GM21825 (cell line): ENCODE measurements at regions not wholly inside any gene's neighbourhood (a gene's known extent, or its start where the extent isn't known, plus 50 kb on each side); places are given as distances from the start of the nearest gene placed in this dataset.
"Not testable (repeated sequence)": the region's sequence is repeated elsewhere in the genome, so short reads cannot be mapped to it uniquely, and the experiment has no call there.

ENCODE experiments used
- ATAC-seq: cut with Tn5 transposase; IDR thresholded peaks from one replicate; pipeline ENCODE4 v1.9.1; 2021; ENCODE audit warnings: mild to moderate bottlenecking, moderate library complexity; ENCODE audit not compliant: unreplicated experiment

DNA sequence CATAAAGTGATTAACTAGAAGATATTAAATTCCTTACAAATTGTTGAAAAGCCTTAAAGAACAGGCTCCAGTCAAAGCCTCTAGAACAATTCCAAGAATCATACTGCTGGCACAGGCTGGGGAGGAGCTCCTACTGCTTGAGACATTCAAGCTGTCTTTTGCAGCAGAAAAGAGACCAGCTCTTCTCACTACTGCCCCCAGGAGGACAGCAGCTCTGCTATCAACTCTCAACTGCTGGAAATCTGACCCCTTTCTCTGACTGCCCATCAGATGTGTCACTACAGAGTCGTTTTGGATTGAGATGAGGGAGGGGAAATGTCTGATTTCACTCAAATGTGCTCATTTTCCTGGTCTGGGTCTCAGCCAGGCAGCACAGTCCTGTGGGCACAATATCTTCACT, 421.0 kb downstream of the RPIA start:
- not testable (repeated sequence) for ATAC-seq

DNA sequence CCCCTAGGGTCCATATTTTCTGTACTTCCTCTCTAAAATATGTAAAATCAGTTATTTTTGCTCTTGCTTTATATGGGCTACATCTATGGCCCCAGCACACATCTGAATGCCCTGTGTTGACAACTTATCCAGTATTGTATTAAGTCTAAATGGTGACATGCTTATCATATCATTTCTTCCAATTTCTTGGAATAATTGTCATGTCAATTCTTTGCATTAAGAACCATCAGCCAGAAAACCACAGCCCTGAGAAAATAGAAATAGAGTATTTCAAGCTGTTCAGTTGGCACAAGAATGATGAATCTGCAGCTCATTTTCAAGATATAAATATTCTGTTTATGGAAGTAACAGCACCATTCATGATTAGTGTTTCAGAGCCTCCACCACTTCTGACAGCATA, 421.8 kb downstream of the RPIA start:
- not testable (repeated sequence) for ATAC-seq

DNA sequence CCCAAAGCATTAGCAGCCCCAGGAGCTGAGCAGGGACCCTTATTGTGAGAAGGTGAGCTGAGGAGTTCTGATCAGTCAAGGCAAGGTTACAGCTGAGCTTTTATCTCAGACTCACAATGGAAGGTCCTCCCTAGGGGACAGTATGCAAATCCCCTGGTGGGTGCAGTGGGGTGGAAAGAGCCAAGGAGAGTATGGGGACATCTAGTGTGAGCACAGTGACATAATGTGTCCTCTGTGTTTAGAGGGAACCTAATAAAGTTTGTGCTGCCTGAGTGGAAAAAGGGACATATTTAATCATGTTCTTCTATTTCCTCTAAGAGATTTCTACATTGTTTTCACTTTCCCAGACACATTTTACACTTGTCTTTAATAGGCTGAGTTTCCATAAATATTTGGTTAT, 438.0 kb downstream of the RPIA start:
- ATAC-seq = not testable (repeated sequence)

DNA sequence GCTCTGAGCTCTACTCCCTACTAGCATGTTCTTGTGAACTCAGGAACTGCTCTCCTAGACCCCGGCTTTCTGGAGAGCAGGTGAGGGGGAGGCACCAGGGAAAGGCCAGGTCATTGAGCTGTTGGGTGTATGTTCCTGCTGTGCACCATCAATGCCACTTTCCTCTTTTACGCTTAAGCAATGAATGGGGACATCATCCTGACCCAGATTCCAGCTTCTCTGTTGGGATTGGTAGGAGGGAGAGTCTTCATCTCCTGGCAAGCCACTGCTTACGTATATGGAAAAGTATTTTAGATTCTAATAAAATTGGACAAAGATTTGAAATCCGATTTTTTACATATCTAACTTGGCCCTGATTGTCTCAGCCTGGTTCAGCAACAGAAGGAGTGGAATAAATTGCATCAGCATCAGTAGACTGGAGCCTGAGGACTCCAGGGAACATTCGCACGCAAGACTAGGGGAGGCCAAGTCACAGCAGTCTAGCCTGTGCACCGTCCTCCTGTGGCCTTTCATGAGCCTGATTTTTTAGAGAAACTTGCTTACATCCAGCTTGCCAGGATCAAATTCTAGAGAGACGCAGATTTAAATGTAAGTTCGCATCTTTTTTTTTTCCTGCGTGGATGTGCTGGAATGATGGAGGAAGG, 439.3 kb downstream of the RPIA start:
- ATAC-seq = not testable (repeated sequence)

DNA sequence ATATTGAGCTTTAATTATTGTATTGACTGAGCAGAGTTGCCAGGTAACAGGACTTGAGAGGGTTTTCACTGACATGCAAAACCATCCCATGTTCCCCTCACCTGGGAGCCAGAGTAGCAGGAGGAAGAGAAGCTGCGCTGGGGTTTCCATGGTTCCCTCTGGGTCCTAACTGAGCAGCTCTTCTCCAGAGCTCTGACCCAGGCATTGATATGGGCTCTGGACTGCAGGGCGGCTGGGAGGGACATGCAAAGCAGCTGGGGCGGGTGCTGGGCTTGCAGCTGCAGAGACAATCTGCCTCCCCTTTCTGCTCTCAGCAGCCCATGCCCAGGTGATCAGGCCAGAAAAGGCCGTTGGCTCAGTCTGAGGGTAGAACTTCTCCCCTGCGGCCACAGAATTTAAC, 451.5 kb downstream of the RPIA start:
- ATAC-seq = not testable (repeated sequence)

DNA sequence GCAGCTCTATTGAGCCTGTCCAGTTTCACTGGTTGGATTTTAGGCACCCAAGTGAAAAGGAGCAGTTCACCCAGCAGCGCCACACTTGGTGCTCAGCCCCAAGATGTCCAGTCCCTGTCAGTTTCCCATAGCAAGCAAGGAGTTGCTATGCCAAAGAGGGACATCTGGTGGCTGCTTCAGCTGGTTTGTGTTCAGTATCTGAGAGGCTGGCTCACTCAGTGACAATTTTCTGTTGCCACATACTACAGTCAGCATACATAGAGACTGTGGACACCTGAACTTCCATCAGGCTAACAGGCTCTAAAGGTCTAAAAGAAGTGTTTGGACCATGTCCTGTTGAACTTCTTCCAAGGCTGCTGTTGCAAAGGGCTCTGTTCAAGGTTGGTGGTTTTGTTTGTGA, 453.9 kb downstream of the RPIA start:
- ATAC-seq = not testable (repeated sequence)

DNA sequence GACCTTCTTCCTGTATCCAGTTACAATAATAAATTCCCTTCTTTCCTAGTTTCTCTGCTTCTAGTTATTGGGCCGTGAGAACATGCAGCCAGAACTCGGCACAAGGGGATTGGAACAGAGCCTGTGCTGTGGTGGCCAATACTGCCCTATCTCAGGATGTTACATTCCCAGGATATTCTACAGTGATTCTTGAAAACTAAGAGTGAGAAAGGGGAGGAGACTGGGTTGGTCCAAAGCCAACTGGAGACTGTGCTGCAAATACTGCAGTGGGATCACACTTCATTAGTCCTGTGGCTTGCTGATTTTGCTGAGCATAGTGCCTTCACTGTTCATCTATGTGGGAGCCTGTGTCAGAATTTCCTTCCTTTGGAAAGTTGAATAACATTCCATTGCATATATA, 456.8 kb downstream of the RPIA start:
- ATAC-seq = not testable (repeated sequence)

DNA sequence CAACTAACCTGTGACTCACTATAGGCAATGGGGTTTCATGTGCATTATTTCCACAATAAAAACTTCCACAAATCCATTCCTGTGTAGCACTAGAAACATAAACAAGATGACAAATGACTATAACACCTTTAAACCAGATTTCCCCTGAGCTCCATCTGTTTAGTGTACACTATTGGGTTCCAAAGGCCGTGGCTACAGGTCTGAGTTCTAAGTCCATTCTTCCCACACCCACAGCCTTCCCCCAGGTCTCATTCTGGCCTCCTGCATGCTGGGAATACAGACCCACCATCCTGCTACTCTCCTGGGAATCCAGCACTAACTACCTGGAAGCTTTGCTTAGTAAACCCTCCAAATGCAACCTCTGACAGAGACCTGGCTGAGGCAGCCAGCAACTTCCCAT, 460.2 kb downstream of the RPIA start:
- not testable (repeated sequence) for ATAC-seq

DNA sequence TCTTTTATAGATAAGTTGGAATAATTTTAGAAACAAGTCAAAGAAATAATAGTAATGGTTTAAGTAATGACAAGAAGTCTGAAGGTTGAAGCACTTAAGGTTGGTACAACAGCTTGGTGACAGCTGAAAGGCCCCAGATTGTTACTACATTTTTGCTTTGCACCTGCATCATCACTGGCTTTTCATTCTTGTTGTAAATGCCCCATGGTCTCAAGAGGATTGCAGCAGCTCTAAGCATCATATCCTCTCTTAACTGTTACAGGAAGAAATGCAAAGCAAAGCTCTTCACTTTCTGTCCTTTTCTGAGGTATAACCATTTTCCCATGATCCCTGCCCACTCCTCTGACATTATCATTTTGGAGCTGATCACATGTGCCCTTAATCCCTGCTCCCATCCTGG, 461.0 kb downstream of the RPIA start:
- ATAC-seq = not testable (repeated sequence)

DNA sequence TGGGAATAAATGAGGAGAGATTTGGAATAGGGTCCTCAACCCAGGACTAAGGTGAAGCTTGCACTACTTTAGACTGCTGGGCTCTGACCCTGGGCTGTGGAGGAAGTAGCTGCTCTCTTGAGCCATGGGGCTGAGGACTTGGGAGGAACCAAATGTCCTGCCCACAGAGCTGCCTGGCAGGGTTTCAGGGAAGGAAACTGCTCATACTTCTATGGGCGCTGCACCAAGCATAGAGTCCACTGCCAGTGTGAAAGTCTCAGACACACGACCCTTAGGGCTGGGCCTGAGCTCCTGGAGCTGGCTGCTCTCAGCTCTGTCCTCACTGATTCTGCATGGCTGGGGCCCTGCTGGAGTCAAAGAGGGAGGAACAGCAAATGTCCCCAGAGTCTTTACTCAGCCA, 461.7 kb downstream of the RPIA start:
- ATAC-seq = not testable (repeated sequence)

DNA sequence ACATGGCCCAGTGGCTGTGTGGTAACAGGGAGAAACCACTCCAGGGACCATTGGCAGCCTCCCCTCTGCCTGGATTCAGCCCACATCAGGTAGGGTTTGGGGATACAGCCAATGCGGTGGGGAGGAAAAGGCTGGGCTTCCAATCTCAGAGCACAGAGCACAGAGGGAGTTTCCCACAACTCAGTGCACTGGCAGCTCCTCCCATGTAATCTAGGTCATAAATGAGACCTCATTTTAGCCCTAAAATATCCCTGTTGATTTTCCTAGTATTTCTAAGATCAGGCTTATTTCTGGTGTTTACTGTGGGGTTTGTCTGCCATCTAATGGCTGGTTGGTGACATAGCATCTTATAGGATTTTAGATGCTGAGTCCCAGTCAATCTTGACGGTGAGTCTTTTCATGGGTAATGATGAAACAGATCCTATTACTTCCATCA, 462.8 kb downstream of the RPIA start:
- ATAC-seq = not testable (repeated sequence)

DNA sequence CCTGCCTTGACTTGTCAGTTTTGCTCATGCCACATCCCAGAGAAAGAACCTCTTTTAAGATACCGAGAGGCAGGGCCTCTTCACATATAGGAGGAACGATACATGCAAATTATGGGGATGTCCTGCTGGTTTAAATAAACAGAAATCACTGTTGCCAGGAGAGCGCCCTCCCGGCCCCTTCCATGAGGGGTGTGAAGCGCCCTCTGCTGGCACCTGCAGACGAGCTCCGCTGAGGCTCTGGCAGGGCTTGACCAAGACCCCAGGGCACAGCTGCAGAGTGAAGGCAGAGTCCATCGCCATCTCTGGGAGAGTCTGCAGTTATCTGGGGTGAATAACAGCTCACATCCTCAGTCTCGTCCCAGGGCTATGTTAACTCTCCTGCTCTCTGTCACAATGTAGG, 468.8 kb downstream of the RPIA start:
- not testable (repeated sequence) for ATAC-seq

DNA sequence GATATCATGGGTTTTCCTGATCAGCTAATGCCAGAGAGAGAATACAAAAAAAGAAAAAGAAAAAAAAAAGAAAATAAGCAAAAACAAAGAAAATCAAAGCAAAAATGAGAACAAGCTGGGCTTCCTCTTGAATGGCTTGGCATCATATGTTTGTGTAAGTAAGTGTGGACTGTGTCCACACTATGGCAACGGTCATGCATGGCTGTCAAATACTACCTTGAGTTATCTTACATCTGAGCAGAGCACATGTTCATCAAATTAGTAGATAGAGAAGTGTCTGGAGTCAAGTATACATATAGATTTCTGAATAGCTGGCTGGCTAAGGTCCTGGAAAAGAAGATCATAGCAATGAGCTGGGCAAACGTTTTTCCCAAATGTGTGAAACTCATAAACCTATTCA, 470.2 kb downstream of the RPIA start:
- not testable (repeated sequence) for ATAC-seq

DNA sequence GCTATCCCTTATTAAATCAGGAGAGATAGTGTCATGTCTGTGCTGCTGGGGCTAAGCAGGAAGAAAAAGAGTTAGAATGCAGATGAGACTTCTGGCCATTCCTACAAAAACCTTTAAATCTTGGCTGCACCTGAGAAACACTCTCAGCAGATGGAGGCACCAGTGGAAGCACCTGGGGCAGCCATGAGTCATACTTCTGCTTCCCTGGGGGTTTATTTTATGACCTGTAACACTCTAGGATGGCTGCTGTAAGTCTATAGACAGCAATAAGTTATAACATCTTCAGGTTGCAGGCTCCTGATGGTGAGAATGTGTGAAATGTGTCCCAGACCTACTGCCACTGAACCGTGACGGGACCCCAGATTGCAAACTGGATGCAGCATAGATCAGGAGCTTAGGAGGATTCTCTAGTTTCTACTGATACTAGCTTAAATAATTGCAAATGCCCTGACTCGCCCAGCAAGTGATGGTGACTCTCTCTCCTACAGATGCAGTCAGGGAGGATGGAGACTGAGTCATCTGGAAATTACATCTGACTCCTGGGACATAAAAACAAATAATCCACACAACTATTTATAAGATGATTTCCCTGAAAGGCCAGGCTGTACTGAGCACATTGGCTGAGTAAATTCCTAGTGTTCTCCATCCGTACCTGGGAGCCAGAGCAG, 479.2 kb downstream of the RPIA start:
- ATAC-seq = not testable (repeated sequence)

DNA sequence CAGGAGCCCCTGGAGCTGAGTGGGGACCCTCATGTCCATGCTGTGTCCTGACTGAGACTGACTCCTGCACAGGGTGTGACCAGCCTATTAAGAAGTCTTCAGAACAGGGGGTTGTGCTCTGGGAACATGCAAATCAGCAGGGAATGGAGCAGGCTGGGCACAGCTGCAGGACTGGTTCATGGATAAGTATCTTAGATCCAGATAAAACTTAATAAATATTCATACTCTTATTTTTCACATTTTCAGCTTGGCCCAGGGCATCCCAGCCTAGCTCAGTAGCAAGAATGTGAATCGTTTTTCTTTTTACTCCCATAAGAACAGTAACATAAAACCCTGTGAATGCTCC, 479.7 kb downstream of the RPIA start:
- ATAC-seq = not testable (repeated sequence)

DNA sequence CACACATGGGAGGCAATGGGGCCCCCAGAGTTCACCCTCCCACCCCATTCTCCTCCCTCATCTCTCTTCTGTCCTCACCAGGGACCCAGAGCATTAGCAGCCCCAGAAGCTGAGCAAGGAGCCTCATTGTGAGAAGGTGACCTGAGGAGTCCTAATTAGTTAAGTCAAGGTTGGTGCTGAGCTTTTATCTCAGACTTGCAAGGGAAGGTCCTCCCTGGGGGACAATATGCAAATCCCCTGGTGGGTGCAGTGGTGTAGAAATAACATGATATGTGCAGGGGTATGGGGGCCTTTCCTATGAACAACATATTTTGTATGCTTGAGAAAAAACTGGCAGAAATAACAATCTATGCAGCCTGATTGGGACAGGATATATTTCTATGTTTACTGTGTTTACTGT, 485.5 kb downstream of the RPIA start:
- not testable (repeated sequence) for ATAC-seq

DNA sequence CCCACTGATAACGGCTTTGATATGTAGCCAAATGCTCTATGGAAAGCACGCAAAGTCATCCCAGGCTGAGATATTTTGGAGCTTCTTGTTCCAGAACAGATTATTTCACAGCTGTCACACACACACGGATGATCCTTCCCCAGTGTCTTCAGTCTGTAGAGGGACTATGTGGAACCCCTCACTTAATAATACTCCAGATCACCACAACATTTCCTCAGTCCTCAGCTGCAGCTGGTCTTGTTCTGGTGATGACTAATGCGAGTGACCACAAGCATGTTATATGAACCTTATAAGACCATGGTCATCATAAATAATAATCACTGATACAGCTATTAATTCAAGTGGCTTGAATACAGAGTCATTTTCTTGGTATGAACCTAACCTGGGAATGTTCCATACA, 490.7 kb downstream of the RPIA start:
- not testable (repeated sequence) for ATAC-seq

DNA sequence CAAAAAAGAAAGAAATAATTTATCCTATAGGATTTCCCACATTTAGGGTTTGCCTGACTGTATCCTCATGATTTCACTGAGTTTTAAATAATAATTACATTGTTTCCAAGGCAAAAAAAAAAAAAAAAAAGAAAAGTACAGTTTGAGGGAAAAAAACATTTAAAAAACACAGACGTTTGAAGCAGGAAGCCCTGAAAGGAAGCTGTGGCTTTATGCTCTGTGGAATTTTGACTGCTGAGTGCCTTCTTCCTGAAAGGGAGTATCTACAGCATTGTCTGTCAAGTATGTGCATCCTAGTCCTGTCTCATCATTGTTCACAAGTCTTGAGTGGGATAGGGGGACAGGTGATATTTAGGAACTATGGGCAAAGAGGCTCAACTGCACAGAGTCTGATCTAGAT, 493.3 kb downstream of the RPIA start:
- not testable (repeated sequence) for ATAC-seq

DNA sequence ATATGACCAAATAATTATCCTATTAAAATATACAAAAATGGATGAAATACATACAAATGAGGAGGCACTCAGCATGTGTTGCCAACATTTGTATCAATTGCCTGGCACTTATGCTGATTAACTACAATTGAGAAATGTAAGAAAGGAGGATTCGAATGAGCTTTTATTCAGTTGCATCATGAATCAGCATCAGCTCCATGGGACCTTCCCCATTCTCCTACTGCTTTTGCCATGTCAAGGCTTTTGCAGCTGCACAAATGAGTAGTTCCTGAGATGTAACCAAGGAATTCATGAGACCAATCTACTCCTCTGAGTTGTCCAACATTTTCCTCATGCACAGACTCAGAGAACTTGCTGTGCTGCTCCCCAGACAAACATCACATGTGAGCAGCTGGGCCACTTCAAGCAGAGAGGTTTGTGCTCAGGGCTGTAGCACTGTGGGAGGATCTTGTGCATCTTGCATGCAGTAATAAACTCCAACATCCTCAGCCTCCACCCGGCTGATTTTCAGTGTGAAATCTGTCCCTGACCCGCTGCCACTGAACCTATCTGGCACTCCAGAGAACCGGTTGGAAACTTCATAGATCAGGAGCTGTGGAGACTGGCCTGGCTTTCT, 504.3 kb downstream of the RPIA start:
- ATAC-seq = not testable (repeated sequence)

DNA sequence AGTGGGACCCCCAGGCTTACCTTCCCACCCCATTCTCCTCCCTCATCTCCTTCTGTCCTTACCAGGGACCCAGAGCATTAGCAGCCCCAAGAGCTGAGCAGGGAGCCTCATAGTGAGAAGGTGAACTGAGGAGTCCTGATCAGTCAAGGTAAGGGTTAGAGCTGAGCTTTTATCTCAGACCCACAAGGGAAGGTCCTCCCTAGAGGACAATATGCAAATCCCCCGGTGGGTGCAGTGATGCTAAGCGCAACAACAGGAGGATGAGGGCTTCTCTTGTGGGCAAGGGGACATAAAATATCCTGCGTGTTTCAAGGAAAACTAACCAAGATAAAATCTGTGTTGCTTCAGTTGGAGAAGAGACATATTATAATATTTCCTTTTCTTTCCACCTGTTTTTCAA, 505.2 kb downstream of the RPIA start:
- not testable (repeated sequence) for ATAC-seq

DNA sequence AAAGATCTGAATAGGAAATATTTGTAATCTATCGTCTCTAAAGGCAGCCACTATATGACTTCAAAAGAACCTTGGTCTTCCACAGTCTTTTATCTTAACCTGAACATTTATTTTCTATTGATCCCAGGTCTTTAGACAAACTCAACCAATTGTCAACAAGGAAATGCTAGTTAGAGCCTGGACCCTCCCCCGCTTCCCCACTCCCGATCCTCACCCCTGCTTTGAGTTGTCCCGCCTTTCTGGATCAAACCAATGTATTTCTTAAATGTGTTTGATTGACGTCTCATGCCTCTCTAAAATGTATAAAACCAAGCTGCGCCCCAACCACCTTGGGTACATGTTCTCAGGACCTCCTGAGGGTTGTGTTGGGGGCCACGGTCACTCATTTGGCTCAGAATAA, 506.6 kb downstream of the RPIA start:
- not testable (repeated sequence) for ATAC-seq
